ENCODE measurements at regions not wholly inside any gene's neighbourhood (a gene's known extent, or its start where the extent isn't known, plus 50 kb on each side); places are given as distances from the start of the nearest gene placed in this dataset.
"Not testable (repeated sequence)": the region's sequence is repeated elsewhere in the genome, so short reads cannot be mapped to it uniquely, and the experiment has no call there.

- DNase-seq (ENCODE audit: low spot score): no peak
Measured at GRCh38 chr4:162945713-162946112, 221.0 kb downstream of the NAF1 start.

GRCh38 chr4:162943263-162943662 is 223.4 kb downstream of the NAF1 start:
- DNase-seq (ENCODE audit: low spot score): no peak

- no peak for DNase-seq (ENCODE audit: low spot score)
Measured at GRCh38 chr4:162938738-162939485, 227.8 kb downstream of the NAF1 start.

GRCh38 chr4:162935214-162935613 is 231.5 kb downstream of the NAF1 start:
- DNase-seq (ENCODE audit: low spot score): no peak

GRCh38 chr4:162931286-162931685 is 235.4 kb downstream of the NAF1 start:
- DNase-seq (ENCODE audit: low spot score): no peak

- no peak for DNase-seq (ENCODE audit: low spot score)
Measured at GRCh38 chr4:162921178-162921785, 245.4 kb downstream of the NAF1 start.

- no peak for DNase-seq (ENCODE audit: low spot score)
Measured at GRCh38 chr4:162920649-162921048, 246.0 kb downstream of the NAF1 start.

GRCh38 chr4:162912482-162912881 is 254.2 kb downstream of the NAF1 start:
- no peak for DNase-seq (ENCODE audit: low spot score)

- no peak for DNase-seq (ENCODE audit: low spot score)
Measured at GRCh38 chr4:162911349-162911748, 255.3 kb downstream of the NAF1 start.

- no peak for DNase-seq (ENCODE audit: low spot score)
Measured at GRCh38 chr4:162909952-162910351, 256.7 kb downstream of the NAF1 start.

GRCh38 chr4:162894387-162894786 is 272.3 kb downstream of the NAF1 start:
- DNase-seq (ENCODE audit: low spot score): no peak

GRCh38 chr4:162891788-162892707 is 274.6 kb downstream of the NAF1 start:
- no peak for DNase-seq (ENCODE audit: low spot score)

- no peak for DNase-seq (ENCODE audit: low spot score)
Measured at GRCh38 chr4:162878096-162878495, 288.6 kb downstream of the NAF1 start.

- no peak for DNase-seq (ENCODE audit: low spot score)
Measured at GRCh38 chr4:162874748-162875147, 291.9 kb downstream of the NAF1 start.

GRCh38 chr4:162871990-162872389 is 294.7 kb downstream of the NAF1 start:
- DNase-seq (ENCODE audit: low spot score): no peak

- DNase-seq (ENCODE audit: low spot score): no peak
Measured at GRCh38 chr4:162869157-162869556, 297.5 kb downstream of the NAF1 start.

- no peak for DNase-seq (ENCODE audit: low spot score)
Measured at GRCh38 chr4:162866565-162866964, 300.1 kb downstream of the NAF1 start.

- DNase-seq (ENCODE audit: low spot score): no peak
Measured at GRCh38 chr4:162865102-162865501, 301.6 kb downstream of the NAF1 start.

GRCh38 chr4:162853788-162854187 is 312.9 kb downstream of the NAF1 start:
- no peak for DNase-seq (ENCODE audit: low spot score)

- no peak for DNase-seq (ENCODE audit: low spot score)
Measured at GRCh38 chr4:162852642-162853041, 314.0 kb downstream of the NAF1 start.

GRCh38 chr4:162851241-162851758 is 315.4 kb downstream of the NAF1 start:
- DNase-seq (ENCODE audit: low spot score): not testable (repeated sequence)

GRCh38 chr4:162849937-162850336 is 316.8 kb downstream of the NAF1 start:
- no peak for DNase-seq (ENCODE audit: low spot score)
